ENCODE measurements at regions not wholly inside any gene's neighbourhood (a gene's known extent, or its start where the extent isn't known, plus 50 kb on each side); places are given as distances from the start of the nearest gene placed in this dataset.

DNA sequence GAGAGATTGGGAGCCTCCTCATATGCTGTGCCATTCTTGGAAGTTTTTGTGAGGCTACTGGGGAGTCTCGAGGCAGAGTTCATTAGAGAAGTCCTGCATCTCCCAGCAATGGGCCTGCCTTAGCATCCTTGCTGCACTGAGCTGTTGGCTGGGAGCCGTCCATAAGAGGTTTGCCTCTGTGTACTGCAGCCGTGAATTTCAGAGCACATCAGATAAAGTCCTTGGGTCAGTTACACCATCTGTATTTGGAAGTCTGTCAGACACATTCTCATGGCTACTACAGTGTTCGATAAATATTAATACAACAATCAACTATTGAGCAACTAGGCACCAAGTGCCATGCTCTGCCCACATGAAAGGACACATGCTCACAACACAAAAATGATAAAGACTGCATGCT is 100.5 kb upstream of the SEC61G start:
- Histone ChIP-seq H2AFZ (ENCODE audit: insufficient read depth, low read depth, low read length, poor library complexity, severe bottlenecking) (no peak overlapping the region), H3K79me2 (ENCODE audit: insufficient read depth, low read length) (no peaks in the 10 kb centered on the region), H3K36me3 (replicated peaks in 1 of 2; ENCODE audit: control insufficient read depth in 1 of 2, insufficient read depth in 2 of 2, low read length in 2 of 2) (no peaks in the 10 kb centered on the region), H3K27ac (ENCODE audit: low read depth in 1 of 2, low read length in 2 of 2) (no peak overlapping the region), H3K4me1 (ENCODE audit: control insufficient read depth in 1 of 2, insufficient read depth in 2 of 2, low read length in 2 of 2) (no peaks in the 10 kb centered on the region), H3K27me3 (ENCODE audit: control insufficient read depth in 2 of 2, insufficient read depth in 2 of 2, low read length in 2 of 2) (no peaks in the 10 kb centered on the region), H3K4me2 (replicated peaks; ENCODE audit: extremely low read depth, low read length, poor library complexity, severe bottlenecking) (no peak overlapping the region), H4K20me1 (ENCODE audit: insufficient read depth, low read length) (no peaks in the 10 kb centered on the region), H3K9me3 (replicated peaks in 1 of 2; ENCODE audit: control insufficient read depth in 1 of 2, insufficient read depth in 1 of 2, low read length in 2 of 2) (peaks cover 0 to 10% of the 10 kb centered on the region in 2 donors), H3K4me3 (replicated peaks in 1 of 3; ENCODE audit: low read depth in 2 of 3, low read length in 3 of 3) (no peak overlapping the region), H3K9ac (ENCODE audit: insufficient read depth, low read length, poor library complexity, severe bottlenecking) (no peak overlapping the region)
- Mint-ChIP-seq H3K36me3 (no peaks in the 10 kb centered on the region), H3K27me3 (ENCODE audit: low read depth in 3 of 3) (peaks cover 0 to 8% (median 7%) of the 10 kb centered on the region in 3 donors), H3K27ac (no peak overlapping the region), H3K4me3 (no peak overlapping the region), H3K9me3 (peaks cover 0 to 26% (median 6%) of the 10 kb centered on the region in 7 donors), H3K4me1 (no peaks in the 10 kb centered on the region)
- TF ChIP-seq, protein P1, sequence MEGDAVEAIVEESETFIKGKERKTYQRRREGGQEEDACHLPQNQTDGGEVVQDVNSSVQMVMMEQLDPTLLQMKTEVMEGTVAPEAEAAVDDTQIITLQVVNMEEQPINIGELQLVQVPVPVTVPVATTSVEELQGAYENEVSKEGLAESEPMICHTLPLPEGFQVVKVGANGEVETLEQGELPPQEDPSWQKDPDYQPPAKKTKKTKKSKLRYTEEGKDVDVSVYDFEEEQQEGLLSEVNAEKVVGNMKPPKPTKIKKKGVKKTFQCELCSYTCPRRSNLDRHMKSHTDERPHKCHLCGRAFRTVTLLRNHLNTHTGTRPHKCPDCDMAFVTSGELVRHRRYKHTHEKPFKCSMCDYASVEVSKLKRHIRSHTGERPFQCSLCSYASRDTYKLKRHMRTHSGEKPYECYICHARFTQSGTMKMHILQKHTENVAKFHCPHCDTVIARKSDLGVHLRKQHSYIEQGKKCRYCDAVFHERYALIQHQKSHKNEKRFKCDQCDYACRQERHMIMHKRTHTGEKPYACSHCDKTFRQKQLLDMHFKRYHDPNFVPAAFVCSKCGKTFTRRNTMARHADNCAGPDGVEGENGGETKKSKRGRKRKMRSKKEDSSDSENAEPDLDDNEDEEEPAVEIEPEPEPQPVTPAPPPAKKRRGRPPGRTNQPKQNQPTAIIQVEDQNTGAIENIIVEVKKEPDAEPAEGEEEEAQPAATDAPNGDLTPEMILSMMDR (IDR thresholded peaks at IDR 0.05) = no peak
- WGBS (ENCODE audit: insufficient coverage) = 82% methylated on average over 4 of the region's 4 CpGs
- no peak for DNase-seq
- intact Hi-C loops (cut with micrococcal nuclease) = no loop called here

- Histone ChIP-seq H3K27ac (ENCODE audit: low read depth in 1 of 2, low read length in 2 of 2) (no peak overlapping the region), H2AFZ (ENCODE audit: insufficient read depth, low read depth, low read length, poor library complexity, severe bottlenecking) (no peak overlapping the region), H3K27me3 (ENCODE audit: control insufficient read depth in 2 of 2, insufficient read depth in 2 of 2, low read length in 2 of 2) (no peaks in the 10 kb centered on the region), H3K4me3 (replicated peaks in 1 of 3; ENCODE audit: low read depth in 2 of 3, low read length in 3 of 3) (no peak overlapping the region), H3K9ac (ENCODE audit: insufficient read depth, low read length, poor library complexity, severe bottlenecking) (no peak overlapping the region), H3K79me2 (ENCODE audit: insufficient read depth, low read length) (no peaks in the 10 kb centered on the region), H3K4me1 (ENCODE audit: control insufficient read depth in 1 of 2, insufficient read depth in 2 of 2, low read length in 2 of 2) (no peaks in the 10 kb centered on the region), H3K4me2 (replicated peaks; ENCODE audit: extremely low read depth, low read length, poor library complexity, severe bottlenecking) (no peak overlapping the region), H3K9me3 (replicated peaks in 1 of 2; ENCODE audit: control insufficient read depth in 1 of 2, insufficient read depth in 1 of 2, low read length in 2 of 2) (peaks cover 0 to 9% of the 10 kb centered on the region in 2 donors), H3K36me3 (replicated peaks in 1 of 2; ENCODE audit: control insufficient read depth in 1 of 2, insufficient read depth in 2 of 2, low read length in 2 of 2) (no peaks in the 10 kb centered on the region), H4K20me1 (ENCODE audit: insufficient read depth, low read length) (no peaks in the 10 kb centered on the region)
- H3K27ac Mint-ChIP-seq = no peak overlapping the region
- intact Hi-C loops (cut with micrococcal nuclease) = no loop called here
- DNase-seq = no peak
- no peak overlapping the region for H3K4me3 Mint-ChIP-seq
- no peaks in the 10 kb centered on the region for H3K36me3 Mint-ChIP-seq
- peaks cover 0 to 21% (median 6%) of the 10 kb centered on the region in 7 donors for H3K9me3 Mint-ChIP-seq
- TF ChIP-seq, protein P1 (IDR thresholded peaks at IDR 0.05) = no peak
- WGBS (ENCODE audit: insufficient coverage) = 83% methylated on average over 1 of the region's 4 CpGs
- no peaks in the 10 kb centered on the region for H3K4me1 Mint-ChIP-seq
- H3K27me3 Mint-ChIP-seq (ENCODE audit: low read depth in 3 of 3) = peaks cover 0 to 8% (median 7%) of the 10 kb centered on the region in 3 donors
Observed at GRCh38 chr7:54860003-54860775, 101.2 kb upstream of the SEC61G start.
